OCI-LY1 (cell line): ENCODE measurements at regions not wholly inside any gene's neighbourhood (a gene's known extent, or its start where the extent isn't known, plus 50 kb on each side); places are given as distances from the start of the nearest gene placed in this dataset.

Experiments used
- EZH2 ChIP-seq: fragments of 200-600 bp; sonication (generic), shearing (Covaris generic); IDR thresholded peaks from 2 replicates; pipeline ENCODE4 v1.8.0; 2017; ENCODE audit warnings: borderline replicate concordance, mixed run types, mild to moderate bottlenecking, antibody characterized with exemption, low read length, moderate library complexity, mixed read lengths
- TF ChIP-seq, protein P1 (sequence below): fragments of 200-600 bp; sonication (generic), shearing (Covaris generic); IDR thresholded peaks from 2 replicates; pipeline ENCODE4 v1.5.1; 2017; ENCODE audit warnings: mild to moderate bottlenecking, antibody characterized with exemption, low read length, moderate library complexity, mixed read lengths

DNA sequence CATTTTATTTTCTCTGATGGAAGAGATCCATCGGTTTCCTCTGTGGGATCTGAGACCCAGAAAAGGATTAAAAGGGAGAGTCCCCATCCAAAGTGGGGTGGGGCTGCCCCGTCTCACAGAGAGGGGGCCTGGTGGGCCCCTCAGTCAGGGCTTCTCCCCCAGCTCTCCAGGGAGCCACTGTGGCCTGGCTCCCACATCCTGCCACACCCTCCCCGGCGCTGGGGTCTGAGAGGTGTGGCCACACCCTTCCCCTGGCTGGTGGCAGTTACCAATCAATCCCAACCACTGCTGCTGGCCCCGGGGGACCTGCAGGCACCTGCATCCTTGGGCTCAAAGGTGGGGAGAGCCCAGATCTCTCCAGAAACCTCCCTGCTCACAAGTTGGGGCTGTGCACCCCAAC is 161.8 kb upstream of the IQSEC1 start:
- TF ChIP-seq, protein P1, sequence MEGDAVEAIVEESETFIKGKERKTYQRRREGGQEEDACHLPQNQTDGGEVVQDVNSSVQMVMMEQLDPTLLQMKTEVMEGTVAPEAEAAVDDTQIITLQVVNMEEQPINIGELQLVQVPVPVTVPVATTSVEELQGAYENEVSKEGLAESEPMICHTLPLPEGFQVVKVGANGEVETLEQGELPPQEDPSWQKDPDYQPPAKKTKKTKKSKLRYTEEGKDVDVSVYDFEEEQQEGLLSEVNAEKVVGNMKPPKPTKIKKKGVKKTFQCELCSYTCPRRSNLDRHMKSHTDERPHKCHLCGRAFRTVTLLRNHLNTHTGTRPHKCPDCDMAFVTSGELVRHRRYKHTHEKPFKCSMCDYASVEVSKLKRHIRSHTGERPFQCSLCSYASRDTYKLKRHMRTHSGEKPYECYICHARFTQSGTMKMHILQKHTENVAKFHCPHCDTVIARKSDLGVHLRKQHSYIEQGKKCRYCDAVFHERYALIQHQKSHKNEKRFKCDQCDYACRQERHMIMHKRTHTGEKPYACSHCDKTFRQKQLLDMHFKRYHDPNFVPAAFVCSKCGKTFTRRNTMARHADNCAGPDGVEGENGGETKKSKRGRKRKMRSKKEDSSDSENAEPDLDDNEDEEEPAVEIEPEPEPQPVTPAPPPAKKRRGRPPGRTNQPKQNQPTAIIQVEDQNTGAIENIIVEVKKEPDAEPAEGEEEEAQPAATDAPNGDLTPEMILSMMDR: no peak
- no peak for TF ChIP-seq EZH2
